CD14-positive monocyte (primary cell): ENCODE measurements at regions not wholly inside any gene's neighbourhood (a gene's known extent, or its start where the extent isn't known, plus 50 kb on each side); places are given as distances from the start of the nearest gene placed in this dataset.

Experiments
- DNase-seq, 3 donors: peaks; one replicate each; pipeline ENCODE4 v3.0.0-alpha.2; 2011 to 2022
- H2AFZ ChIP-seq: 2 replicates; pipeline ENCODE4 v1.6.0; 2012; ENCODE audit warnings: mild to moderate bottlenecking, low read depth, low read length, inconsistent platforms; ENCODE audit not compliant: insufficient read depth, poor library complexity, severe bottlenecking
- H3K27ac ChIP-seq, 2 donors: 1 replicate in 1 of 2; 2 replicates in 1 of 2; pipeline ENCODE4 v1.5.1; 2012 to 2013; ENCODE audit warnings: low read length in 2 of 2, control low read depth in 1 of 2, inconsistent platforms in 1 of 2, low read depth in 1 of 2, mild to moderate bottlenecking in 1 of 2
- H3K27me3 ChIP-seq, 2 donors: one replicate each; pipeline versions ENCODE4 v1.6.0 to v1.6.1; 2011 to 2013; ENCODE audit warnings: low read length in 2 of 2; ENCODE audit not compliant: control insufficient read depth in 2 of 2, insufficient read depth in 2 of 2
- H3K36me3 ChIP-seq, 2 donors: replicated peaks in 1 of 2; 1 replicate in 1 of 2; 2 replicates in 1 of 2; pipeline versions ENCODE4 v1.5.1 to v1.6.1; 2012 to 2013; ENCODE audit warnings: low read length in 2 of 2, control low read depth in 1 of 2, inconsistent platforms in 1 of 2, mild to moderate bottlenecking in 1 of 2; ENCODE audit not compliant: insufficient read depth in 2 of 2, control insufficient read depth in 1 of 2
- H3K4me1 ChIP-seq, 2 donors: 1 replicate in 1 of 2; 2 replicates in 1 of 2; pipeline versions ENCODE4 v1.5.1 to v1.6.1; 2012 to 2013; ENCODE audit warnings: low read length in 2 of 2, control low read depth in 1 of 2, inconsistent platforms in 1 of 2, mild to moderate bottlenecking in 1 of 2, moderate library complexity in 1 of 2; ENCODE audit not compliant: insufficient read depth in 2 of 2, control insufficient read depth in 1 of 2
- H3K4me2 ChIP-seq: replicated peaks from 2 replicates; pipeline ENCODE3; 2012; ENCODE audit warnings: low read length, moderate library complexity, mild to moderate bottlenecking; ENCODE audit not compliant: poor library complexity, severe bottlenecking; ENCODE audit errors: extremely low read depth
- H3K4me3 ChIP-seq, 3 experiments: fragments of 200-600 bp in 1 of 3; sonication (generic) in 1 of 3; replicated peaks in 1 of 3; 1 replicate in 2 of 3; 2 replicates in 1 of 3; pipeline ENCODE4 v1.5.1; 2011 to 2013; ENCODE audit warnings: low read length in 3 of 3, mild to moderate bottlenecking in 3 of 3, control low read depth in 2 of 3, low read depth in 2 of 3, inconsistent platforms in 1 of 3, moderate library complexity in 1 of 3
- H3K79me2 ChIP-seq: 2 replicates; pipeline ENCODE4 v1.6.0; 2012; ENCODE audit warnings: mild to moderate bottlenecking, control low read depth, inconsistent platforms, low read length, moderate library complexity; ENCODE audit not compliant: insufficient read depth
- H3K9ac ChIP-seq: 2 replicates; pipeline ENCODE4 v1.6.0; 2017; ENCODE audit warnings: low read length, mild to moderate bottlenecking; ENCODE audit not compliant: insufficient read depth, poor library complexity, severe bottlenecking
- H3K9me3 ChIP-seq, 2 donors: replicated peaks in 1 of 2; 1 replicate in 1 of 2; 2 replicates in 1 of 2; pipeline versions ENCODE4 v1.5.1 to v1.6.1; 2012 to 2013; ENCODE audit warnings: low read length in 2 of 2, control low read depth in 1 of 2; ENCODE audit not compliant: control insufficient read depth in 1 of 2, insufficient read depth in 1 of 2
- H4K20me1 ChIP-seq: 2 replicates; pipeline ENCODE4 v1.6.0; 2012; ENCODE audit warnings: mild to moderate bottlenecking, low read length, control low read depth, moderate library complexity; ENCODE audit not compliant: insufficient read depth
- H3K27ac Mint-ChIP-seq, 7 donors: one replicate each; pipeline ENCODE4 v1.8.0; 2020; ENCODE audit warnings: mild to moderate bottlenecking in 7 of 7, mixed read lengths in 7 of 7, moderate library complexity in 6 of 7, inconsistent platforms in 2 of 7
- H3K27me3 Mint-ChIP-seq, 3 donors: one replicate each; pipeline ENCODE4 v1.8.0; 2021 to 2022; ENCODE audit warnings: low read depth in 3 of 3, mild to moderate bottlenecking in 3 of 3, mixed read lengths in 3 of 3, moderate library complexity in 3 of 3, inconsistent platforms in 1 of 3
- H3K36me3 Mint-ChIP-seq, 2 donors: one replicate each; pipeline ENCODE4 v1.8.0; 2020; ENCODE audit warnings: mixed read lengths in 2 of 2, inconsistent platforms in 1 of 2, mild to moderate bottlenecking in 1 of 2
- H3K4me1 Mint-ChIP-seq: one replicate; pipeline ENCODE4 v1.8.0; 2020; ENCODE audit warnings: mild to moderate bottlenecking, mixed read lengths
- H3K4me3 Mint-ChIP-seq, 2 donors: one replicate each; pipeline ENCODE4 v1.8.0; 2020; ENCODE audit warnings: mild to moderate bottlenecking in 2 of 2, mixed read lengths in 2 of 2, moderate library complexity in 1 of 2
- H3K9me3 Mint-ChIP-seq, 7 donors: one replicate each; pipeline ENCODE4 v1.8.0; 2020 to 2022; ENCODE audit warnings: mixed read lengths in 7 of 7, mild to moderate bottlenecking in 6 of 7, moderate library complexity in 6 of 7, inconsistent platforms in 2 of 7
- CTCF ChIP-seq: fragments of 200-600 bp; IDR thresholded peaks from one replicate; pipeline ENCODE4 v1.8.0; 2022; ENCODE audit warnings: antibody characterized with exemption, mild to moderate bottlenecking
- WGBS: methylation state at CpG from one replicate; pipeline ENCODE4 v1.1.5; 2013; ENCODE audit warnings: missing lambda C conversion rate; ENCODE audit not compliant: insufficient coverage; 5-methylcytosine and 5-hydroxymethylcytosine counted together
- intact Hi-C, 2 donors: fragments of 100-400 bp; cut with micrococcal nuclease; formaldehyde crosslinking; loops; one replicate each; pipeline versions ENCODE4 v1.15.0 to v1.15.1; 2023

GRCh38 chr20:11529047-11529446 is 388.6 kb upstream of the BTBD3 start:
- Mint-ChIP-seq H3K27ac (no peak overlapping the region), H3K4me1 (no peaks in the 10 kb centered on the region), H3K27me3 (peaks cover 0 to 2% (median 0%) of the 10 kb centered on the region in 3 donors), H3K4me3 (no peak overlapping the region), H3K9me3 (peaks cover 11 to 29% (median 23%) of the 10 kb centered on the region in 7 donors), H3K36me3 (no peaks in the 10 kb centered on the region)
- H2AFZ ChIP-seq, result no peak overlapping the region
- DNase-seq, result no peak
- H3K36me3 ChIP-seq, result no peaks in the 10 kb centered on the region
- no peaks in the 10 kb centered on the region for H3K27me3 ChIP-seq
- no CpG with 5 or more reads among the region's 4 CpGs for WGBS
- H3K4me1 ChIP-seq, result no peaks in the 10 kb centered on the region
- no peak for TF ChIP-seq CTCF
- intact Hi-C loops, result no loop called here
- no peaks in the 10 kb centered on the region for H3K79me2 ChIP-seq
- H4K20me1 ChIP-seq, result no peaks in the 10 kb centered on the region
- no peak overlapping the region for H3K9ac ChIP-seq
- H3K4me3 ChIP-seq, result no peak overlapping the region
- peaks cover 7 to 17% of the 10 kb centered on the region in 2 donors for H3K9me3 ChIP-seq
- H3K4me2 ChIP-seq, result no peak overlapping the region
- no peak overlapping the region for H3K27ac ChIP-seq

GRCh38 chr20:11537032-11537431 is 380.7 kb upstream of the BTBD3 start:
- Mint-ChIP-seq H3K4me3 (no peak overlapping the region), H3K27ac (no peak overlapping the region), H3K27me3 (peaks cover 0 to 12% (median 0%) of the 10 kb centered on the region in 3 donors), H3K4me1 (no peaks in the 10 kb centered on the region), H3K9me3 (peaks cover 3 to 8% (median 5%) of the 10 kb centered on the region in 7 donors), H3K36me3 (no peaks in the 10 kb centered on the region)
- H3K27ac ChIP-seq, result no peak overlapping the region
- H3K79me2 ChIP-seq, result no peaks in the 10 kb centered on the region
- H3K9ac ChIP-seq, result no peak overlapping the region
- TF ChIP-seq CTCF, result no peak
- no peaks in the 10 kb centered on the region for H4K20me1 ChIP-seq
- no CpG with 5 or more reads among the region's 2 CpGs for WGBS
- no peak overlapping the region for H3K4me3 ChIP-seq
- intact Hi-C loops, result no loop called here
- no peak overlapping the region for H2AFZ ChIP-seq
- peaks cover 0 to 4% of the 10 kb centered on the region in 2 donors for H3K9me3 ChIP-seq
- H3K4me2 ChIP-seq, result no peak overlapping the region
- H3K36me3 ChIP-seq, result no peaks in the 10 kb centered on the region
- H3K27me3 ChIP-seq, result no peaks in the 10 kb centered on the region
- DNase-seq, result no peak
- H3K4me1 ChIP-seq, result no peaks in the 10 kb centered on the region
